T-helper 1 cell treated with Interleukin-12 subunit alpha and Interleukin-12 subunit beta and Interleukin-4 antibody, amounts not matched to agents 30 ng/mL and 1 ng/mL, for 36 hours (primary cell): ENCODE measurements at regions not wholly inside any gene's neighbourhood (a gene's known extent, or its start where the extent isn't known, plus 50 kb on each side); places are given as distances from the start of the nearest gene placed in this dataset.

Experiments used
- intact Hi-C: fragments of 100-400 bp; cut with micrococcal nuclease; formaldehyde crosslinking; loops from one replicate; pipeline ENCODE4 v1.15.1; 2024

DNA sequence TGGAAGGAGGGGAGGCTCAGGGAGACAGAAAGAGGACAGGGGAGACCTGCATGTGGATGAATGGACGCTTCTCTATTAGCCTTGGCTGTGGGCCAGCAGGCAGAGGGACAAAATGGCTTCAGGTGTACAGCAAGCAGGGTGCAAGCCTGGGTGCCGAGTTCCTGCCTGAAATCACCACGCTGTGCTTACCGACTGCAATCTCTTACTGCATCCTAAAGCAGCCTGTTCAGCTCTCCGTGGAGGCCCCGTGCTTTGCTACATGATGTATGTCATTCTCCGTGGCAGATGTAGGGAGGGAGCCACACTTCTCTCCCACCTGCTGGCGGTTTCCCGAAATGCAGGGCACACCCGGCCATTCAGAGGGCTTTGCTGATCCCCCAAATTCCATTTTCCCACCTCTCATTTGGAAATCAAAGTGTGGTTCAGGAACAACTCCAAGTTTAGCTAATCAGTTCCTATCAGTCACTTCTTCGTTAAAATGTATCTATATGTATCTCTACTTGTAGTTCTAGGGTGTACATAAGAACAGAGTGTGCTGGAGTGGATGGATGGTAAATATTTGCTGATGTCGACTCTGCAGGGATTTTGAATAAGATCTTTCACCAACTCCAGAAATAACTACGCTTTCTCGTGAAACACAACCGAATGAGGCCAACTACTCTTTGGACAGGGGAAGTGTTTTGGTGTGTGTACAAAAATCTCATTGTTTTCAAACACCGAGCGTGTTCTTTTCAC lies 122.3 kb upstream of the BACE2 start:
- intact Hi-C loops: no loop called here

DNA sequence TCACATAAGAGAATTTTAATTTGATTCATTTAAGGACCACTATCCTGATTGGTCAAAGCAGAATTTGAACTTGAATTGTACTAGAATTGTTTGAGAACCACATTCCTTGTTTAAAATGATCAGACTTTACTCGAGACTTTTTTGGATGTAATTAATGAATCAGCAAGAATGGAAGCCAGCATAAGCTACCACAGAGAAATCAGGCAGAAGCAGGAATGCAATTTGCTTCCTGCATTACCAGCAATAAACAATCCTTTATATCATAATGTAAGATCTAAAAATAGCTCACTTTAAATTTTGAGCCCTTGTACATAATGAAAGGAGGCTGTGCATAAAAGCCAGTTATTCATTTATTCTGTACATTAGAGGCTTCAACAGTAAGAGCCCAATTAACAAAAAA lies 119.8 kb upstream of the BACE2 start:
- intact Hi-C loops: no loop called here

DNA sequence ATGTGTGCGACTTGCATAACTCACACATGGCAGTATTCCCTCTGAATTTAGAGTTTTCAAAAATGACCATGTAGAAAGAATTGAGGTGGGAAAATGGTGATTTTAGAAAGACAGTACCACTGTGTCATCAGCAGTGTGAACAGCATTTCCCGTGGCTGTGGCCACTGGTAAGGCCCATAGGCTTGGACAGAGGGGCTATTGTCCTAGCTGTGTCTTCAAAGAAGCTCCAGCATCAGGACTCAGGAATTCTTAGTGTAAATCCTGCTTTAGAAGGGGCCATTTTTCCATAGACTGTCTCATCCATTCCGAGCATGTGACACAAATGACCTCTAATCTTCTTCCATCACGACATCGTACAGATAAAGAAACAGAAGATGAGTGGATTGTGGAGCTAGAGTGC lies 119.3 kb upstream of the BACE2 start:
- intact Hi-C loops: no loop called here

DNA sequence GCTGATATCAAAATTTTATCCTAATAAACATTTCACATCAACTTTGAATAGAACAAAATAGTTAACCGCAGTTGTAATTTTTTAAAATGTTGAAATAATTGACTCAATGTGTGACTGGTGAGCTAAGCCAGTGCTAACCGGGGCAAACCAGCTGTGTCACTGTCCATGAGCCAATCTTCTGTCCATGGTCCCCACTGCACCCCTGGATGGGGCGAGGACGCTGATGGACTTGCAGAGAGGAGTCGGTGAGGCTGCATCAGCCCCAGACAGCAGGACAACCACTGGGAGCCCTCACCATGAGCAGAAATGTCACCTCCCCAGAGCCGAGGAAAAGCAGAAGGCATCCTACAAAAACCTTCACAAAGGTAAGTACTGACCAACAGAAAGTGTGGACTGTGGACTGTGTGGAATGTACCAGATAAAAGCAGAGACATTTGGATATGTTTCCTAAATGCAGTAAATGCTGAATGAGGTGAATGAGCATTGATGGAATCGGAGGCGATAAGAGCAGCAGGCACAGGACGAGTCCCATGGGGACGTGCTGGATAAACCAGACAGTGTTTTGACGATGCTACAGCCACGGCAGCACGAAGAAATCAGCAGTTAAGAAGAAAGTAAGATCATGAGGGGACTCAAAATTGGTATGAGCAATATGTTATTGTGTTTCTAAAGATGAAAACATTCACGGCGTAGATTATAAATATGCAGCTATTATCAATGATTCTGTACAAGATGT lies 115.0 kb upstream of the BACE2 start:
- intact Hi-C loops: no loop called here

DNA sequence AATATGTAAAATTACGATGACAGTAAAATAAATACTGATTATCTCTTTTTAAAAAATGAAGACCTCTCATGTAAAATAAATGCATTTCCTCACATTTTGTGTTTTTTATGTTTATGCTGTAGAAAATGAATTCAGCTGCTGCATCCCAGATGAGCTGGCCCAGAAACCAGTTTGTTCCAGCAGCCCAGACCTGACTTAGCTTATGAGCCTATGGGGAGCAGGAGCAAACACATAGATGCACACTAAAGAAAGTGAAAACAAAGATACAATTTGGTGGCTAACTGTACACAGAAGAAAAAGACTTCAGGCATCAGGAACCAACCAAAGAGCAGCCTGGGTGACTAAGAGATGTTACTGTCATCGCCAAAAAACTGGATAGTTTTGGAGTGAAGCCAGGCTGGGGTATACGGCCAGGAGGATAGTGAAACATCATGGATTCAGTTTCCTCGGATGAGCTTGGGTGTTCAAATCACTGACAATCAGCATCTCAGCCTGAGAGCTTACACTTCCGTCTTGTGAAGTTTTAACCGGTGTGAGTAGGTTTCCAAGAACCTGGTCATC lies 113.9 kb upstream of the BACE2 start:
- intact Hi-C loops: no loop called here

DNA sequence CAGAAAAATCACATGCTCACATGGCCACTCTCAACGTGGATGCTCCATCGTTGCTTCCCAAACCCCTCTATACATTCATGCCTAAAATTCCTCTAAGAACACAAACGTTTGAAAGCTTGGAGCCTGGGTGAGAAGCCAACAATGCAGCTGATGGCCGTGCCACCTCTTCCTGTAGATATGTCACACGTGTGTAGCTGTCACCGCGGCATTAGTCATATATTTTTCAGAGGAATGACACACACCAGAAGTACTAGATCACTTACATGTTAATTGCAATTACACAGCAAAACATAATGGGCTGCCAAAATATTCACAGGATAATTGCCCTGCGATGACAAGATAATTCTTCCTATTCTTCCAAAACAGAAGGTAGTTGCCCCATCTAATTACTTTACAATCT lies 112.7 kb upstream of the BACE2 start:
- intact Hi-C loops: no loop called here

DNA sequence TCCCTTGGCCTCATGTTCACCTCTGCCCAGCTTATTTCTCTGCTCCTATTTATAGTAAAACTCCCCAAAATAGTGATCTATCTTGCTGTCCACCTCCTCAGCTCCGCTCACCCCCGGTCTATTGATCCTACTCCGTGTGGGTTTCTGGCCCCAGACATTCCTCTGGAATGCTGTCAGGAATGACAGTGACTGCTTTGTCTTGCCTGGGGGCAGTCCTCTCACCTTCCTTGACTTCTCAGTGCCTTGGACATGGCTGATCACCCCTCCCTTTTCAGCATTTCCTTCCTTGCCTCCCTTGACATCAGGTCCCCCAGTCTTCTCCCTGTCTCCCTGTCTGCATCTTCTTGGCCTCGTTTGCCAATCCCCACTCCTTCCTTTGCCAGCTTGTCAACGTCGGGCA lies 108.1 kb upstream of the BACE2 start:
- intact Hi-C loops: no loop called here

DNA sequence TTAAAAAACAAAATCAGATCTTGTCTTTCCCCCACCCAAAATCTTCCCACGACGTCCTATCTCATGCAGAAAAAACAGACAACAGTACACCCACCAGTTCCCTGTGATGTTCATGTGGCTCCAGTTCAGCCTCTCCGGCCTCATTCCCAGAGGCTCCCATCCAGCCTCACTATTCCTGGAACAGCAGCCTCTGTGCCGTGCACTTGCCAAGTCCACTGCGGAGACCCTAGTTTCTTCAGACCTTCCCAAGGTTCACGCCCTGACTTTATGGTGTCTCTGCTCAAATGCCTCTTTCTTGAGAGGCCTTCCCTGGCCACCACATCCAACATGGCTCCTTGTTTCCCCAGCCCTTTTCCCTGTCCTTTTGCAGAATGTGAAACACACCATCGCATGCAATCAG lies 106.3 kb upstream of the BACE2 start:
- intact Hi-C loops: no loop called here

DNA sequence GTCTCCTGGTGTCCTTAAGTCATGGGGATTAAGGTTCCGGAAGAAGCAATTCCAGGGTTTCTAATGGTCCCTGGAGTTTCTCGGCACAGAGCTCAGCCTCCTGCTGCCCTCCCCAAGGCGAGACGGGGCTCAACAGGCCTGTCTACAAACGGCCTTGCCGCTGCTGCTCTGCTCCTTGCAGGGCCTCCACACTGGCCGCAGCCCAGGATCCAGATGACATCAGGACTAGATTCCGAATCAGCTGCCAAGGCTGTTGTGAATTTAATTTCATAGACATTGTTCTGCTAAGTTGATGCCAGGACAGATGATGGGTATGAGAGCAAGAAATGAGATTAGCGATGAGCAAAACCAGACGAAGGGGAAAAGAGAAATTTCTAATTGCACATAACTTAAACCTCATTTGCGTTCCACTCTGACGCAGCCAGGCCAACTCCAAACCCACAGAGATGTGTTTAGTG lies 103.6 kb upstream of the BACE2 start:
- intact Hi-C loops: no loop called here

DNA sequence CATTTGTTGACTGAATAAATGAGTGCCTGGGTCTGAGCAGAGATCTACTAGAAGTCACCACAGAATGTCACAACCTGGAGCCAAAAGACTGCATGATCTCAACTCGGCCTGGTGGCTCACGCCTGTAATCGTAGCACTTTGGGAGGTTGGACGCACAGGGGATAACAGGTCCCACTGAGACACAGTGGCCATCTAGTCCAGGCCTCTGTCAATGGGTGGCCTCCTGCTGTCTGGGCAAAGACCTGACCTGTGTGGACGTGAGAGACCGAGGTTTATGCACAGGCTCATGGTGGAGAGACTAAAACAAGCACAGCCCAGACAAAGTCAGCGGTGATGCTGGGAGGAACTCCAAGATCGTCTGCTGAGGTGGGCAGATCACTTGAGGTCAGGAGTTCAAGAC lies 103.0 kb upstream of the BACE2 start:
- intact Hi-C loops: loop anchor here (5.0 kb wide), 1 partner anchor 448 kb away; no protein-coding TSS in a partner anchor

DNA sequence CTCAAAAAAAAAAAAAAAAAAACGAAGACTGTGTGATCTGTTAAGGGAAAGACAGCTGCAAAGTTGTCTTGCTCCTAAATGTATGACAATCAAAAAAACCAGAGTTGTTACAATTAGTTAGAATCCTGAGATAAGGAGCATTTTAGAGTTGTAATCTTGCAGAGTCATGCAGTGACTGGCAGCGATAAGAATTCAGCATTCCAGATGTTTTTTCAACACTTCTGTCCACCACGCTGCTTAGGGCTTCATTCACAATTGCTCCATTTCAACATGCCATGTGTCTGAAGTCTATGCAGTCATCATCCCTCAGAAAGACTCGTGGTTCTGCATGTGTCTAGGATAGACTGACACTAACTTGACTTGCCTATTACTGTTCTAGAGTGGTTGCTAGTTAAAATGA lies 102.4 kb upstream of the BACE2 start:
- intact Hi-C loops: loop anchor here (5.0 kb wide), 1 partner anchor 448 kb away; no protein-coding TSS in a partner anchor

DNA sequence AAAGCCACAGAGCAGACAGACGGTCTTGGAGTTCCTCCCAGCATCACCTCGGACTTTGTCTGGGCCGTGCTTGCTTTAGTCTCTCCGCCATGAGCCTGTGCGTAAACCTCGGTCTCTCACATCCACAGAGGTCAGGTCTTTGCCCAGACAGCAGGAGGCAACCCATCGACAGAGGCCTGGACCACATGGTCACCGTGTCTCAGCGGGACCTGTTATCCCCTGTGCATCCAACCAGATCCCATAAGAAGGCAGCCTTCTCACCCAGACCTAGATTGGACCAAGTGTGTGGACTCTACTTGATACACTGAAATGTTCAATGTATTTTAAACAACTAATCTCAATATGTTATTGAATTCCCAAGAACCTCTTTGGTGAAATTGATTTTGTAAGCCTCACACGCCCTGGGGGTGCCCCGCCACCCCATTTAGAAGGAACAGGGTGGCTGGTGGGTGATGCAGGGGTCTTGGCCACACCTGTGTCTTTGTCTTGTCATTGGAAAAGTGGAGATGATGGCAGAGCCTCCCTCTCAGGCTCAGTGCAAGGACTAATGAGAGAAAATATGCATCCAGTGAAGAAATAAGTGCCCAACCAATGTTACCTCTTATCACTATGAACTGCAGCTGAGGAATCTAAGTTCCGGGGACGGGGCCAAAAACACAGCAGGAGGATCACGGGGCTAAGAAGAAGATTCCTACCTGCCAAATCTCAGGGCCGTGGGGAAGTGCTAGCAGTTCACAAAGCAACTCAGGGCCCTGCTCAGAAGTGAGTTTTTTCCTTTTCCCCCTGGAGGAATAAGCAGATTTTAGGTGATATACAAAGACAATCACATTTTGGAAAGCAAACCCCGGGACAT lies 101.6 kb upstream of the BACE2 start:
- intact Hi-C loops: loop anchor here (5.0 kb wide), 1 partner anchor 449 kb away; no protein-coding TSS in a partner anchor

DNA sequence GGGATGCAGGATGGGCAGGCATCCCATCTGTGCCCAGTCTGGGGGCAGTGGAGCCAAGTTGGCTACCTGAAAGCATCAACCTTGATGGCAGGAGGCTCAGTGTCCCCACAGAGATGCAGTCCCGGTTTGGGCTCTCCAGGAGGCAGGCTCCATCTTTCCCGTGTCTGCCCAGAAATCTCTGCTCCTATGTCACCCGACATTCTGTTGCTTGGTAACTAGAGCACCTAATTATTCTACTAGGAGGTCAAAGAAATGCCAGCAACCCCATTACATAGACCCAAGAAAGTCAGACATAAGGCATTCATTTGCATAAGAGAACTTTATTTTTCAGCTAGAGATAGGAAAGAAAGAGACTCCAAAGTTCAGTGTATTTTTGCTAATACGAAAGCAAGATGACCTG lies 100.3 kb upstream of the BACE2 start:
- intact Hi-C loops: loop anchor here (5.0 kb wide), 1 partner anchor 450 kb away; no protein-coding TSS in a partner anchor

DNA sequence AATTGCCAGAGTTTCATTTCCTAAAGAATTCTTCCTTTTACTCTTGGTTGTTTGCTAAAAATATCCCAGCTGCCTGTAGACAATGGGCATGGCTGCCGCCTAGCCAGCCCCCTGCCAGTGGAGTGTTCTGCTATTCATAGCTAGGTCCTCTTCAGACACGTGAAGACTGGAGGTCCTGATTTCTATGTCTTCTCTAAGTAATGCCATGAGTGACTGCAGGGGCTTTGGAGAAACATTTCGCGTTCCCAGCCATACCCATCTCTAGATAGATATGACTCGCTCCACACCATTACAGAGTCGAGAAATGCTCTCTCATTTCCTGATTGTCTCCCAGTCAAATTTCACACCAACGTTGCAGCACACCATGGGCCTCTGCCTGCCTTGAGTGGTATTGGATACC lies 99.5 kb upstream of the BACE2 start:
- intact Hi-C loops: loop anchor here (5.0 kb wide), 1 partner anchor 451 kb away; no protein-coding TSS in a partner anchor

DNA sequence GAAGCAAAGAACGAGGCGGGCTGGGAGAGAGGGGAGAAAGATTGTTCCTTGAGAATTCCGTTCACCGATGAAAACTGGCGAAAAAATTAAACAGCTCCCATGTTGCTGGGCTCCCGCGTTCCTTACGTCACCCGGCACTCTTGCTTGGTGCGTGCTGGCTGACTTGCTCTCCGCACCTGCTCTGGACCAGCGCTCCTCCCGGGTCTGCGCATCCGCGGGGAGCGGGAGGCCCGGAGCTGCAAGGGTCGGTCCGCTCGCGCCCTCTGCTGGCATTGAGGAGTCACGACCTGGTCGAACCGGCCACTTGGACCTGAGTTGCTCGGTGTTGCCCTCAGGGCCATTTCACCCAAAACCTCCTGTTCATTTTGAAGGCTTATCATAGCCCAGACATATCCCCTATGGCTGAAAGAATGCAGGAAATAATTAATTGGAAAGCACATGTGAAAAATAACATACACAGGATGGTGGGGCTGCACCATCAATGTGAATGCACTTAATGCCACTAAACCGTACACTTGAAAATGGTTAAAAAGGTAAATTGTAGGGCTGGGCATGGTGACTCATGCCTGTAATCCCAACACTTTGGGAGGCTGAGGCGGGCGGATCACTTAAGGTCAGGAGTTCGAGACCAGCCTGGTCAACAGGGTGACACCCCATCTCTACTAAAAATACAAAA lies 98.9 kb upstream of the BACE2 start:
- intact Hi-C loops: loop anchor here (1.0 to 5.0 kb wide), 2 partner anchors 452 to 925 kb away; no protein-coding TSS in a partner anchor

DNA sequence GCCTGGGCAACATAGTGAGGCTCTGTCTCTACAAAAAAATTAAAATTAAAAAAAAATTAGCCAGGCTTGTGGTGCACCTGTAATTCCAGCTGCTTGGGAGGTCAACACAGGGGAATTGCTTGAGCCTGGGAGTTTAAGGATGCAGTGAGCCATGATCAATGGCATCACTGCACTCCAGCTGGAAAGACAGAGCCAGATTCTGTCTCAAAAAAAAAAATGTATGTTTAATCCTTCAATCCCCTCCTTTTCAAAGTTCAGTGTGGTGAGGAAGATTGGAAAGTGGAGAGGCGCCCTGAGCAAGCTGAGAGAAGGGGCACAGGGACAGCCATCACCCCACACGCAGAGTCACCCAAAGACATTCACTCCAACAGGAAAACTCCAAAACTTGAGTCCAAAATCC lies 97.7 kb upstream of the BACE2 start:
- intact Hi-C loops: no loop called here

DNA sequence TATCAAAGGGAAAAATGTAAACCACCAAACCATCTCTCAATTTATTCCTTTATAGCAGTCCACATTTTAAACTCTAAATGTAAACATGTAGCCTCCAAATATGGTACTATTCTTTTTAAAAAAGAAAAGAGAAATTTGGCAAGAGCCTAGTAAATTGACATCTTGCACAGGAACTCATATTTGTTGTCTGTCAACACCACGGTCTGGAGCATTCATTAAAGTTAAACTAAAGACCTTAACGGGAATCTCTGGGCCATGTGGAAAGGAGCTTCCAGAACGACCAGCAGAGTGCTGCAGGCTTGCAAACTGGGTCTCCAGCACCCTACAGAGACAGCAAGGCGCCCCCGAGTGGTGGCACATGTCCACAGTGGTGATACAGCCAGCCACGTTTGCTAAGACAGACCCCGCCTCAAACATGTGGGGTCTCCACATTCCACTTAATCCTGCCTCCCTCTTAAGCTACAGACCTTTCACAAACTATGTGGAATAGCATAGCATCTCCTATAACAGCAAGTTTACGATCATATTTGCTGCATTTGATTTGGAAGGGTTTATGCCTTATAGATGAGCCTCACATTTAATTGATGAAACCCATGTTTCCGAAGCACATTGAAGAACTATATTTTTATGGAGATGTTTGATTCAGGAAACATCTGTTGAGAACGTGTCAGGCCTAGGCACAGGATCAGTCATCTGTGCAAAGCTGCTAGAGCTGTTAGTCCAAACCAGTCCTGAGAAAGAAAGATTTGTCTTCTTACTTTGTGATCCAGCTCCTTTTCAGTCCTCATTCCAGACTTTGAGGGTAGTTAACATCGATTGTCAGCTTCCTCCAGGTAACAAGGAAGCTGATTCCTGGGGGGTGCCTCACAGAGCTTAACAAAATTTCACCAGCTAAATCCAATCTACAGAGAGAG lies 96.4 kb upstream of the BACE2 start:
- intact Hi-C loops: no loop called here

DNA sequence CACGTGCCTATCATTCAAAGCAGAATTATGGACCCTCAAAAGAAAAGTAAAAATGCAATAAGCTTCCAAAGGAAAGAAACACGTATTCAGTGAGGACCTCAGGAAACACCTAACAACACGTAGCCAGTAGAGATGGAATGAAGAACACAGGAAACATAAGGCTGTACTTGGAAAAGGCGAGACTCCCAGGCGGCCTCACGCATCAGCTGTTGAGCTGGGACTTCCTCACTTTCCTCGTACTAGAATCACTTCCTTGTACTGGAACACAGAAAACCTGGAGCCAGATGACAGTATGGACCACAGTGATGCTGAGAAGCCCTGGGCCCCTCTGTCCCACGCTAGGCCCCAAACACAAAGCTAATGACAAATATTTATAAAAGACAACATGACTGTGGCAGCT lies 94.4 kb upstream of the BACE2 start:
- intact Hi-C loops: no loop called here

DNA sequence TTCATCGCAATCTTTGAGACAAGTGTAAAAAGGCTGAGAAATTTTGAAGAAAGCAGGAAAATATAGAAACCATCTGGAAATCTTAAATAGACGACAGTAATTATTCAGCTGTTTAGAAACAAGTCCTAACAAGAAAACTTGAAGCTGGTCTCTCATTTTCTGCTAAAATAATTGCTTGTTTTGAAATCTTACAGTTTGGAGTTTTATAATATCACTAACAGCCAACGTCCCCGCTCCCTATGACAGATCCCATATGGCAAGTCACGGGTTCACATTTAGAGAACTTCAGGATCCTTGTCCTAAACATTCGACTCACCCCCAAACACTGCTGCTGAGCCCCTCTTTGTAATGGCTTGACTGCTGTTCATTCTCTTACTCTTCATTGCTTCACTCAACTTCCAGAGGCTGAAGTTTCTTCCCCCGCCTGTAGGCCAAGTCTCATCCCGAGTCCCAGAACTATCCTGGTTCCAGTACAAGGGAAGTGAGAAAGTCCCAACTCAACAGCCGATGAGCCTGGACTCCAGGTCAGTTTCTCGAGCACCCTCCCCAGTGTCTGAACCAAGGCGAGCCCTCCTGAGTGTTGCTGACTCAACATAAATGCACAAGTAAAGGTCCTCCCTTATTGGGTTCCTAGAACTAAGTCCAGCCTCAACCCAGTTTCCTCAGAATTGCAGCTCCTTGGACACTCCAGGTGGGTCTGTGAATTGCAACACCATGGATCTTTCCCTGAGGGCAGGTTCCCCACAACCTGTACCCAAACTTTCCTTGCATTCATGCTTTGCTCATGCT lies 93.4 kb upstream of the BACE2 start:
- intact Hi-C loops: no loop called here
